Brain microvascular endothelial cell (primary cell): ENCODE measurements at regions not wholly inside any gene's neighbourhood (a gene's known extent, or its start where the extent isn't known, plus 50 kb on each side); places are given as distances from the start of the nearest gene placed in this dataset.
"Not testable (repeated sequence)": the region's sequence is repeated elsewhere in the genome, so short reads cannot be mapped to it uniquely, and the experiment has no call there.

Experiments used
- DNase-seq: peaks from one replicate; pipeline ENCODE4 v3.0.0-alpha.2; 2020
- H3K27ac ChIP-seq: fragments of 250-450 bp; sonication (Bioruptor Pico); 2 replicates; pipeline ENCODE4 v1.5.1; 2020; ENCODE audit warnings: mild to moderate bottlenecking, moderate library complexity
- H3K27me3 ChIP-seq: fragments of 250-450 bp; sonication (Bioruptor Pico); replicated peaks from 2 replicates; pipeline ENCODE4 v1.5.1; 2020; ENCODE audit warnings: mild to moderate bottlenecking
- H3K36me3 ChIP-seq: fragments of 250-450 bp; sonication (Bioruptor Pico); replicated peaks from 2 replicates; pipeline ENCODE4 v1.5.1; 2020; ENCODE audit warnings: mild to moderate bottlenecking
- H3K4me3 ChIP-seq: 2 replicates; pipeline ENCODE4 v1.5.1; 2011; ENCODE audit warnings: low read depth, mild to moderate bottlenecking, control low read depth, low read length, moderate library complexity
- CTCF ChIP-seq: IDR thresholded peaks from 2 replicates; pipeline ENCODE4 v1.5.1; 2011; ENCODE audit warnings: low read depth, mild to moderate bottlenecking, moderate library complexity, low read length, control low read depth, inconsistent platforms; ENCODE audit errors: missing control alignments
- in situ Hi-C: cut with HindIII; loops from 2 replicates; pipeline ENCODE4 v1.10.0; 2017; ENCODE audit warnings: low sequenced_read_pairs, low pct_ligation_motif_present

- H3K27me3 ChIP-seq, result no peaks in the 10 kb centered on the region
- H3K36me3 ChIP-seq, result no peaks in the 10 kb centered on the region
- H3K4me3 ChIP-seq, result no peak overlapping the region
- no peak for DNase-seq
- H3K27ac ChIP-seq, result no peak overlapping the region
- in situ Hi-C loops, result no loop called here
- no peak for TF ChIP-seq CTCF
Measured at GRCh38 chr13:21287331-21287907, 111.0 kb downstream of the MRPL57 start.

- H3K4me3 ChIP-seq, result no peak overlapping the region
- DNase-seq, result no peak
- in situ Hi-C loops, result no loop called here
- no peaks in the 10 kb centered on the region for H3K36me3 ChIP-seq
- TF ChIP-seq CTCF, result no peak
- H3K27me3 ChIP-seq, result no peaks in the 10 kb centered on the region
- no peak overlapping the region for H3K27ac ChIP-seq
Measured at GRCh38 chr13:21289475-21289874, 113.0 kb downstream of the MRPL57 start.

DNA sequence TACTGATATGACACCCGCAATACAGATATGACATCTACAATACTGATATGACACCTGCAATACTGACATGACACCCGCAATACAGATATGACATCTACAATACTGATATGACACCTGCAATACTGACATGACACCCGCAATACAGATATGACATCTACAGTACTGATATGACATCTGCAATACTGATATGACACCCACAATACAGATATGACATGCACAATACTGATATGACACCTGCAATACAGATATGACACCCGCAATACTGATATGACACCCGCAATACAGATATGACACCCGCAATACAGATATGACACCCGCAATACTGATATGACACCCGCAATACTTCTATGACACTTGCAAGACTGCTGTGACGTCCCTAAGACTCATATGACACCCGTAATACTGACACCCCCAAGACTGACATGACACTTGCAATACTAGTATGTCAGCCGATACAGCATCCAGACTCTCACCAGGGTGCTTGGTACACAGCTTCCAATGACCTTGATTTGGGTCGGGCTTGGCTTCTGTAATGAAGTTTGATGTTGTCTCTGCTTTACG lies 114.1 kb downstream of the MRPL57 start:
- in situ Hi-C loops, H3K27ac ChIP-seq, H3K36me3 ChIP-seq, H3K27me3 ChIP-seq, DNase-seq, H3K4me3 ChIP-seq: not testable (repeated sequence)

- Histone ChIP-seq H3K4me3 (no peak overlapping the region), H3K27ac (no peak overlapping the region), H3K27me3 (no peaks in the 10 kb centered on the region), H3K36me3 (no peaks in the 10 kb centered on the region)
- DNase-seq, result no peak
- no peak for TF ChIP-seq CTCF
- in situ Hi-C loops, result no loop called here
Measured at GRCh38 chr13:21291840-21292239, 115.4 kb downstream of the MRPL57 start.

- H3K4me3 ChIP-seq, H3K27ac ChIP-seq, in situ Hi-C loops, H3K36me3 ChIP-seq, H3K27me3 ChIP-seq: not testable (repeated sequence)
- TF ChIP-seq CTCF, result peak; percentile 68
- peak; percentile 16 for DNase-seq
Measured at GRCh38 chr13:21296991-21297390, 120.5 kb downstream of the MRPL57 start.

GRCh38 chr13:21297447-21297846 lies 121.0 kb downstream of the MRPL57 start:
- Histone ChIP-seq H3K36me3 (no peaks in the 10 kb centered on the region), H3K4me3 (peak overlapping the region; percentile 90), H3K27me3 (no peaks in the 10 kb centered on the region), H3K27ac (no peak overlapping the region)
- no peak for TF ChIP-seq CTCF
- in situ Hi-C loops, result no loop called here
- no peak for DNase-seq
